ENCODE measurements at regions not wholly inside any gene's neighbourhood (a gene's known extent, or its start where the extent isn't known, plus 50 kb on each side); places are given as distances from the start of the nearest gene placed in this dataset.

DNA sequence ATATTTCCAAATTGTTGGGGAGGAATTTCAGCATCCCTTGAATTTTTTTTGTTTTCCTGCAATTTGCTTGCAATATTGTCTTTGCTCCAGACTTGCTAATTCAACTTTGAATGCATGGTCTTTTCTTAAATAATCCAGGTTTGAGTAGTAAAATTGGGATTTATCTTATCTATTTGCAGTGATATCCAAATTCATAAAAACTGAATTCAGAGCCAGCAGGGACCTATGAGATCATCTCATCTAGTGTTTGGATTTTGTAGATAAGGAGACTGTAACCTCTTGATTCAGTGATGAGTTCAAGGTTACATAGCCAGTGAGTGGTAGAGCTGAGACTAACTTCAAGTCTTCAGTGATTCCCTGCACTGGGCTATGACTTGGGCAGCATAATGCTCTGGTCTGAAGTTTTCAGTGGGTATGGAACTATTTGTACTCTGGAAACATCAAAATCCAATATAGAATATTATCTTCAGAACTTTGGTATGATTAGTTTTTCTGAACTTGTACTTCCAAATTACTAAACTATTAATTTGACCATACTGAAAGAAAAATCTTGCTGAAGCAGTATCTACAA is 109.4 kb downstream of the DISP1 start:
- Mint-ChIP-seq H3K27me3 (ENCODE audit: insufficient read depth, unreplicated experiment) (no peaks in the 10 kb centered on the region), H3K27ac (ENCODE audit: low read depth, unreplicated experiment) (no peak overlapping the region), H3K9me3 (ENCODE audit: unreplicated experiment) (no peaks in the 10 kb centered on the region), H3K4me1 (ENCODE audit: insufficient read depth, unreplicated experiment) (peaks cover 4% of the 10 kb centered on the region), H3K36me3 (ENCODE audit: insufficient read depth, unreplicated experiment) (no peaks in the 10 kb centered on the region), H3K4me3 (ENCODE audit: unreplicated experiment) (no peak overlapping the region)
- intact Hi-C loops (cut with micrococcal nuclease), result no loop called here
- DNase-seq (ENCODE audit: unreplicated experiment), result no peak
- BruUV-seq (replicated peaks), result no TSS peak
- TF ChIP-seq, protein P1, sequence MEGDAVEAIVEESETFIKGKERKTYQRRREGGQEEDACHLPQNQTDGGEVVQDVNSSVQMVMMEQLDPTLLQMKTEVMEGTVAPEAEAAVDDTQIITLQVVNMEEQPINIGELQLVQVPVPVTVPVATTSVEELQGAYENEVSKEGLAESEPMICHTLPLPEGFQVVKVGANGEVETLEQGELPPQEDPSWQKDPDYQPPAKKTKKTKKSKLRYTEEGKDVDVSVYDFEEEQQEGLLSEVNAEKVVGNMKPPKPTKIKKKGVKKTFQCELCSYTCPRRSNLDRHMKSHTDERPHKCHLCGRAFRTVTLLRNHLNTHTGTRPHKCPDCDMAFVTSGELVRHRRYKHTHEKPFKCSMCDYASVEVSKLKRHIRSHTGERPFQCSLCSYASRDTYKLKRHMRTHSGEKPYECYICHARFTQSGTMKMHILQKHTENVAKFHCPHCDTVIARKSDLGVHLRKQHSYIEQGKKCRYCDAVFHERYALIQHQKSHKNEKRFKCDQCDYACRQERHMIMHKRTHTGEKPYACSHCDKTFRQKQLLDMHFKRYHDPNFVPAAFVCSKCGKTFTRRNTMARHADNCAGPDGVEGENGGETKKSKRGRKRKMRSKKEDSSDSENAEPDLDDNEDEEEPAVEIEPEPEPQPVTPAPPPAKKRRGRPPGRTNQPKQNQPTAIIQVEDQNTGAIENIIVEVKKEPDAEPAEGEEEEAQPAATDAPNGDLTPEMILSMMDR (IDR thresholded peaks at IDR 0.05; ENCODE audit: unreplicated experiment), result no peak
- CTCF ChIA-PET, result interaction anchor here (0.6 to 1.2 kb wide), 2 partner anchors 60 to 73 kb away, joined by 3 read pairs; no protein-coding TSS in a partner anchor
- POLR2A ChIA-PET, result interaction anchor here (1.0 kb wide), 1 partner anchor 9 kb away, joined by 3 read pairs; no protein-coding TSS in a partner anchor

DNA sequence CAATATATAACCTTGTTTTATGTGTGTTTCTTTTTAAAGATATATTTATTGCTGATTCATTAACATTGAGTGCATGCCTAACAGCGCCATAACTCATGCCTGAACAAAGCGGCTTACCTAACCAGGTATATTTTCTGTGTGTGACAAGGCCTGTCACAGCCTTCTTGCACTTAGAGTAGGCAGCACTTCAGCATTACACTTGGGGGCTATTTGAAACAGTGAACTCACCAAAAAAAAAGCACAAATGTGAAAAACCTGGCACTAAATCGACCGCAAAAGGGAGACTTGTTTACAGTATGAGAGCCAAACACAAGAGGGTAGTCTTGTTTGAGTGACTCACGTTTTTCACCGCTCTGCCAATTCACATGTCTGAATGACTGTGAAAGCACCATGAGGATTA is 111.7 kb downstream of the DISP1 start:
- Mint-ChIP-seq H3K9me3 (ENCODE audit: unreplicated experiment) (no peaks in the 10 kb centered on the region), H3K27me3 (ENCODE audit: insufficient read depth, unreplicated experiment) (no peaks in the 10 kb centered on the region), H3K4me3 (ENCODE audit: unreplicated experiment) (no peak overlapping the region), H3K27ac (ENCODE audit: low read depth, unreplicated experiment) (no peak overlapping the region), H3K4me1 (ENCODE audit: insufficient read depth, unreplicated experiment) (no peaks in the 10 kb centered on the region), H3K36me3 (ENCODE audit: insufficient read depth, unreplicated experiment) (no peaks in the 10 kb centered on the region)
- intact Hi-C loops (cut with micrococcal nuclease), result loop anchor here (5.0 kb wide), 1 partner anchor 156 kb away; no protein-coding TSS in a partner anchor
- CTCF ChIA-PET, result no interaction called here
- no TSS peak for BruUV-seq (replicated peaks)
- POLR2A ChIA-PET, result no interaction called here
- TF ChIP-seq, protein P1 (IDR thresholded peaks at IDR 0.05; ENCODE audit: unreplicated experiment), result no peak
- DNase-seq (ENCODE audit: unreplicated experiment), result peak; percentile 91

DNA sequence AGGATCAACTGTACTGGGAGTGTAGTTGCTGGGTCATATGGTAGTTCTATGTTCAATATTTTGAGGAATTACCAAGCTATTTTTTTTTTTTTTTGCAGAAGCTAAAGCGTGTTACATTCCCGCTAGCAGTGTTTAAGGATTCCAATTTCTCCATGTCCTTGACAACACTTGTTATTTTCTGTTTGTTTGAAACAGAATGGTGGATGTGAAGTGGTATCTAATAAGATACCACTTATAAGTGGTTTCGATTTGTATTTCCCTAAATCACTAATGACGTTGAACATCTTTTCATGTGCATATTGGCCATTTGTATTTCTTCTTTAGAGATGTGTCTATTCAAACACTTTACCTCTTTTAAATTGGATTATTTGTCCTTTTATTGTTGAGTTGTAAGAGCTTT is 112.2 kb downstream of the DISP1 start:
- no peak for DNase-seq (ENCODE audit: unreplicated experiment)
- H3K27ac Mint-ChIP-seq (ENCODE audit: low read depth, unreplicated experiment), result no peak overlapping the region
- no peaks in the 10 kb centered on the region for H3K9me3 Mint-ChIP-seq (ENCODE audit: unreplicated experiment)
- CTCF ChIA-PET, result no interaction called here
- BruUV-seq (replicated peaks), result no TSS peak
- H3K4me3 Mint-ChIP-seq (ENCODE audit: unreplicated experiment), result no peak overlapping the region
- H3K36me3 Mint-ChIP-seq (ENCODE audit: insufficient read depth, unreplicated experiment), result no peaks in the 10 kb centered on the region
- intact Hi-C loops (cut with micrococcal nuclease), result loop anchor here (5.0 kb wide), 1 partner anchor 155 kb away; no protein-coding TSS in a partner anchor
- no peaks in the 10 kb centered on the region for H3K27me3 Mint-ChIP-seq (ENCODE audit: insufficient read depth, unreplicated experiment)
- no peaks in the 10 kb centered on the region for H3K4me1 Mint-ChIP-seq (ENCODE audit: insufficient read depth, unreplicated experiment)
- POLR2A ChIA-PET, result no interaction called here
- TF ChIP-seq, protein P1 (IDR thresholded peaks at IDR 0.05; ENCODE audit: unreplicated experiment), result no peak

DNA sequence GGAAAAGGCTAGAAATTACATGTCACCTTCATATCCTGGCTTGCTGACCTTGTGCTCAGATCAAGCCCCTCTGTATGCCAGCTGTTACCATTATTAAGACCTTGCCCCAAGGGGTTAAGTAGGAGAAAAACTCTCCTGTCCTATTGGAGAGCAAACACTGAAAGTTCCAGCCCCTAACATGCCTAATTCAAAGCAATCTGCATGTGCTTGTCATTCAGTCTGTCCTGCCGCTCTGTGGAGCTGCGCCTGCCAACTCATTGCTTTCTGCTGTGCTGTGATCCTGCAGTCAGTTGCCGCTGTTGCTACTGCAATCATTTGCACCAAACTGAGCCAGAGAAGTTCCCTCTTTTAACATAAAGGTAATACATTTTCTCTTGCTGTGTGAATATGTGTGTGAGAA is 113.4 kb downstream of the DISP1 start:
- no peak overlapping the region for H3K4me3 Mint-ChIP-seq (ENCODE audit: unreplicated experiment)
- CTCF ChIA-PET, result interaction anchor here (1.0 kb wide), 1 partner anchor 10 kb away, joined by 4 read pairs; no protein-coding TSS in a partner anchor

More for the DNA sequence above, 113.4 kb downstream of the DISP1 start:
- H3K36me3 Mint-ChIP-seq (ENCODE audit: insufficient read depth, unreplicated experiment), result no peaks in the 10 kb centered on the region
- H3K27me3 Mint-ChIP-seq (ENCODE audit: insufficient read depth, unreplicated experiment), result no peaks in the 10 kb centered on the region
- no peaks in the 10 kb centered on the region for H3K4me1 Mint-ChIP-seq (ENCODE audit: insufficient read depth, unreplicated experiment)
- intact Hi-C loops (cut with micrococcal nuclease), result loop anchor here (5.0 kb wide), 1 partner anchor 154 kb away; no protein-coding TSS in a partner anchor
- BruUV-seq (replicated peaks), result no TSS peak
- no peak for DNase-seq (ENCODE audit: unreplicated experiment)
- TF ChIP-seq, protein P1 (IDR thresholded peaks at IDR 0.05; ENCODE audit: unreplicated experiment), result no peak
- POLR2A ChIA-PET, result no interaction called here
- H3K9me3 Mint-ChIP-seq (ENCODE audit: unreplicated experiment), result no peaks in the 10 kb centered on the region
- no peak overlapping the region for H3K27ac Mint-ChIP-seq (ENCODE audit: low read depth, unreplicated experiment)

Measured in MCF 10A (cell line).